Tibial artery (tissue), 4 donors: ENCODE measurements at regions not wholly inside any gene's neighbourhood (a gene's known extent, or its start where the extent isn't known, plus 50 kb on each side); places are given as distances from the start of the nearest gene placed in this dataset.

Experiments
- DNase-seq, 2 donors: peaks; one replicate each; pipeline ENCODE4 v3.0.0-alpha.2; 2019
- H3K27ac ChIP-seq, 2 donors: fragments of 200-600 bp; sonication (generic) in 1 of 2; 1 replicate in 1 of 2; 2 replicates in 1 of 2; pipeline ENCODE4 v1.5.1; 2018 to 2019; ENCODE audit warnings: mild to moderate bottlenecking in 1 of 2
- H3K27me3 ChIP-seq, 2 donors: fragments of 200-600 bp; sonication (generic) in 1 of 2; one replicate each; pipeline versions ENCODE4 v1.5.1 to v1.6.0; 2016 to 2019
- H3K36me3 ChIP-seq, 3 donors: fragments of 200-600 bp; sonication (generic) in 2 of 3; one replicate each; pipeline ENCODE4 v1.5.1; 2016 to 2019; ENCODE audit warnings: mild to moderate bottlenecking in 2 of 3
- H3K4me1 ChIP-seq, 4 donors: fragments of 200-600 bp; sonication (generic) in 2 of 4; 1 replicate in 3 of 4; 2 replicates in 1 of 4; pipeline ENCODE4 v1.5.1; 2016 to 2019
- H3K4me3 ChIP-seq, 2 donors: fragments of 200-600 bp; sonication (generic) in 1 of 2; 1 replicate in 1 of 2; 2 replicates in 1 of 2; pipeline ENCODE4 v1.5.1; 2018 to 2019; ENCODE audit warnings: mild to moderate bottlenecking in 2 of 2
- H3K9me3 ChIP-seq, 3 donors: fragments of 200-600 bp; sonication (generic) in 1 of 3; one replicate each; pipeline ENCODE4 v1.5.1; 2016 to 2019
- intact Hi-C: fragments of 100-400 bp; cut with DNase I; formaldehyde crosslinking; loops from one replicate; pipeline ENCODE4 v1.15.0; 2023; ENCODE audit warnings: low total_unique reads
- TF ChIP-seq, protein P1 (sequence below), 2 experiments: fragments of 200-600 bp in 1 of 2; fragments of 450-650 bp in 1 of 2; IDR thresholded peaks; one replicate each; pipeline ENCODE4 v1.5.1; 2017 to 2019; ENCODE audit warnings: antibody characterized with exemption in 2 of 2, mild to moderate bottlenecking in 1 of 2, moderate library complexity in 1 of 2

DNA sequence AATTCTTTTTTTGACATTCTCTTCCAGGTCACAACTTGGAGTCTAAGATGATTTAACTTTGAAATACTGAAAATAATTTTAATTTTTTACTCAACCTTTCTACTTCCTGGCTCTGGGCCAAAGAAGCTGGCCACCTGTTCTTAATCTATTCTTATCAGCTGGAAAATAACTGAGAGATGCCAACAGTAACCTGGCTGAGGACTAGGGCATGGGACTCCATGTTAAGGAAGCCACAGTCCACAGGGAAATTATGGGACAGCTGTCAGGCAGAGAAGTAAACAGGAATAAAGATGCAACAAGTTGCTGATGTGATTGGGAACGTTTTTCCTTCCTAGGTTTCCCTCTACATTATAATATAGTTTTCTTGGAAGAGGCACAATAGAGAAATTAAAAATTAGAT lies 84.7 kb upstream of the CPNE4 start:
- Histone ChIP-seq H3K4me1 (no peaks in the 10 kb centered on the region), H3K27ac (no peak overlapping the region), H3K27me3 (no peaks in the 10 kb centered on the region), H3K9me3 (peaks cover 0 to 6% (median 1%) of the 10 kb centered on the region in 3 donors), H3K36me3 (no peaks in the 10 kb centered on the region), H3K4me3 (no peak overlapping the region)
- DNase-seq: no peak
- intact Hi-C loops: no loop called here
- TF ChIP-seq, protein P1, sequence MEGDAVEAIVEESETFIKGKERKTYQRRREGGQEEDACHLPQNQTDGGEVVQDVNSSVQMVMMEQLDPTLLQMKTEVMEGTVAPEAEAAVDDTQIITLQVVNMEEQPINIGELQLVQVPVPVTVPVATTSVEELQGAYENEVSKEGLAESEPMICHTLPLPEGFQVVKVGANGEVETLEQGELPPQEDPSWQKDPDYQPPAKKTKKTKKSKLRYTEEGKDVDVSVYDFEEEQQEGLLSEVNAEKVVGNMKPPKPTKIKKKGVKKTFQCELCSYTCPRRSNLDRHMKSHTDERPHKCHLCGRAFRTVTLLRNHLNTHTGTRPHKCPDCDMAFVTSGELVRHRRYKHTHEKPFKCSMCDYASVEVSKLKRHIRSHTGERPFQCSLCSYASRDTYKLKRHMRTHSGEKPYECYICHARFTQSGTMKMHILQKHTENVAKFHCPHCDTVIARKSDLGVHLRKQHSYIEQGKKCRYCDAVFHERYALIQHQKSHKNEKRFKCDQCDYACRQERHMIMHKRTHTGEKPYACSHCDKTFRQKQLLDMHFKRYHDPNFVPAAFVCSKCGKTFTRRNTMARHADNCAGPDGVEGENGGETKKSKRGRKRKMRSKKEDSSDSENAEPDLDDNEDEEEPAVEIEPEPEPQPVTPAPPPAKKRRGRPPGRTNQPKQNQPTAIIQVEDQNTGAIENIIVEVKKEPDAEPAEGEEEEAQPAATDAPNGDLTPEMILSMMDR (IDR thresholded peaks at IDR 0.05): no peak

DNA sequence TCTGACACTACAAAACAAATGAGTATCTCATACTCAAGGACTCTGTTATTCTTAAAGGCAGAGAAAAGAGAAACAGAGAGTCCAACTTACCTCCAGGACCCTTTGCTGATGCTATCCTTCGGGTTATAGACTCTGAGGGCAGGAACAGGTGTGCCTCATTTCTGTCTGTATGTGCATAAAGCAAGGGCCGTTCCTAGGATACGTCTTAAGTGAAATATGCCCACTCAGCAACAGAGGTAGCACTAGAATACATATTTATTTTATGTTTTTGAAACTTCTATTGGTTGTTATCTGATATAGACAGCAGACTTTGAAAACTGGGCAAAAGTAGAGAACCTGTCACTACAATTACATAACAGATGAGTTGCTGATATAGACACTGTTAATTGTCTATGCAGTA lies 89.3 kb upstream of the CPNE4 start:
- H3K4me3 ChIP-seq: no peak overlapping the region
- no peaks in the 10 kb centered on the region for H3K27me3 ChIP-seq
- no peaks in the 10 kb centered on the region for H3K4me1 ChIP-seq
- intact Hi-C loops: no loop called here
- DNase-seq: no peak
- H3K9me3 ChIP-seq: no peaks in the 10 kb centered on the region
- no peak overlapping the region for H3K27ac ChIP-seq
- no peaks in the 10 kb centered on the region for H3K36me3 ChIP-seq
- TF ChIP-seq, protein P1 (IDR thresholded peaks at IDR 0.05): no peak

DNA sequence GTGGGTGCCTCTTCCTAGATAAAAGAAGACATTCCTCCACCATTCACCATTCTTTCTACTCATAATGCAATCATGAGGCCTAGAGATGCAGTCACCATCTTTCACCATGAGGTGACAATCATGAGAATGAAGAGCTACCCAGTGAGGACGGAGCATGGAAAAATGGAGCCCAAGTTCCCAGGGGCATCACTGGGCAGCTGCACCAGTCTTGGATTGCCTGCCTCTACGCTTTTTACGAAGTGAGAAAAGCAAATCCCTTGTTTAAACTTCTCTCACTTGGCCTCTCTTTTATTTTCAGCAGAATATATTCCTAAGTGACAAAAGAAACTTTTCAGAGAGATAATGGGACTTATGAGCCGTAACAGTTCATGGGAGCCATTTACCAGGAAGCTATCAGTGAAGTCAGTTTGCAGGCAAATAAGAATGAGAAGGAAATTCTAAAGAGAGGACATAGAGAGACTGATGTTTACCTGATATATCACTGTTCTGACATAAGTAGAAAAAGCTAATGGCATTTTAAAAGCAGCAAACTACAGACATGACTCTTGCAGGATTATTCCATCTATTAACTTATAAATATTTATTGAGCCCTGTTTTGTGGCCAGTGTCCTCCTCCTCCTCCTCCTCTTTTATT lies 90.0 kb upstream of the CPNE4 start:
- no peak for DNase-seq
- Histone ChIP-seq H3K4me1 (no peaks in the 10 kb centered on the region), H3K27ac (no peak overlapping the region), H3K4me3 (no peak overlapping the region), H3K9me3 (no peaks in the 10 kb centered on the region), H3K27me3 (no peaks in the 10 kb centered on the region), H3K36me3 (no peaks in the 10 kb centered on the region)
- TF ChIP-seq, protein P1 (IDR thresholded peaks at IDR 0.05): no peak
- intact Hi-C loops: no loop called here

DNA sequence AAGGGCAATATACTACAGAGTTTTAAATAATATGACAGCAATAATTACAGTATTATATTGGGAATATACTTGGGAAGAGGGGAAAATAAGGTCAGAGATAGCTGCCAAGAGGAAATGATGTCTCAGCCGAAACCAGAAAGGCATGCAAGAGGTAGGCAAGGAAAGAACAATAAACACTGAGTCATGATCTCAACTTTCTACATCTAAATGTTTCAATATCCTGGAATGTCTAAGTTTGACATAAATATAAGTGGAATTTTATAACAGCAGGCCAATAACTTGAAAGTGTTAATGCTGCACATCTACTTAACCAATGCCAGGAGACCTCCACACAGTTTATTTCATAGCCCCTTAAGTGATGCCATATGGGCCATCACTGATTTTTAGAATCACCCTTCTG lies 99.8 kb upstream of the CPNE4 start:
- no peak overlapping the region for H3K4me3 ChIP-seq
- intact Hi-C loops: no loop called here
- peaks cover 0 to 18% (median 0%) of the 10 kb centered on the region in 4 donors for H3K4me1 ChIP-seq
- H3K9me3 ChIP-seq: no peaks in the 10 kb centered on the region
- no peaks in the 10 kb centered on the region for H3K36me3 ChIP-seq
- no peak for DNase-seq
- H3K27me3 ChIP-seq: no peaks in the 10 kb centered on the region
- H3K27ac ChIP-seq: no peak overlapping the region
- TF ChIP-seq, protein P1 (IDR thresholded peaks at IDR 0.05): no peak

DNA sequence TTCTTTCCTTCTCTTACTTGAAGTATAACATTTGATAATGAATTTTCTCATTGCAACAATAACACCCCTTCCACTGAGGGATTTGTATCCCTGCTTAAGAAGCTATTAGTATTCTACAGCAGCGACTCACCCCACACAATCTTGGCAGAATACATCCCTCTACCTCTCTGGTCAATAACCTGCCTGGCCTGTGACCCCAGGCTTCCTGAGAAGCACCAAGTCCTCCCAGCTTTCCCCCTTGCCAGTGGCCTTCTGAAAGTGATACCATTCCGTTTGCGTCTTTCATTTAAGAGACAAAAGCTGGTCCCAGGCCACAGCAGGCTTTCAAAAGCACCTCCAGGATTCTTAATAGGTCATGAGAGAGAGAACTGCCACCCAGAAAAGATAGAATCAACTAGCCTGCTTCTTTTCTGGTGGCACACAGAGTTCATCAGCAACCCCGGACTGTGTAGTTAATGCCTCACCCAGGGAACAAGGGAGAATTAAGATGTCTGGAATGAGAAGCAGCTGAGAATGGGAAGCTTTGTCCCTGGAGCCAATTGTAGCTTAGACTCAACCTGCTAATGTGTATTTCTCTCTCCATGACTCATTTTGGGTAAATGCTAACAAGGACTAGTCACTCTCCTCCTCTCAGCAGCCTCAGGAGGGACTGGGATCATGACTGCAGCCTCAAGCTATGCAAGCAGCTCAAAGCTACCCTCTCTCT lies 101.0 kb upstream of the CPNE4 start:
- Histone ChIP-seq H3K4me1 (peaks cover 0 to 18% (median 0%) of the 10 kb centered on the region in 4 donors), H3K4me3 (no peak overlapping the region), H3K36me3 (no peaks in the 10 kb centered on the region), H3K27ac (no peak overlapping the region), H3K27me3 (no peaks in the 10 kb centered on the region), H3K9me3 (no peaks in the 10 kb centered on the region)
- intact Hi-C loops: no loop called here
- TF ChIP-seq, protein P1 (IDR thresholded peaks at IDR 0.05): no peak
- no peak for DNase-seq
